BE2C (cell line): ENCODE measurements at regions not wholly inside any gene's neighbourhood (a gene's known extent, or its start where the extent isn't known, plus 50 kb on each side); places are given as distances from the start of the nearest gene placed in this dataset.

ENCODE experiments used
- DNase-seq: peaks from one replicate; pipeline ENCODE4 v3.0.0-alpha.2; 2020
- H3K27me3 ChIP-seq: fragments of 250-450 bp; sonication (Bioruptor Pico); 2 replicates; pipeline ENCODE4 v1.5.1; 2020; ENCODE audit warnings: mild to moderate bottlenecking
- H3K36me3 ChIP-seq: fragments of 250-450 bp; sonication (Bioruptor Pico); 2 replicates; pipeline ENCODE4 v1.5.1; 2020; ENCODE audit warnings: mild to moderate bottlenecking
- H3K4me1 ChIP-seq: fragments of 250-450 bp; sonication (Bioruptor Pico); 2 replicates; pipeline ENCODE4 v1.5.1; 2020
- H3K4me3 ChIP-seq: 2 replicates; pipeline ENCODE4 v1.5.1; 2011; ENCODE audit warnings: low read depth, low read length
- H3K9me3 ChIP-seq: fragments of 250-450 bp; sonication (Bioruptor Pico); 2 replicates; pipeline ENCODE4 v1.5.1; 2020
- TF ChIP-seq, protein P1 (sequence below): IDR thresholded peaks from 2 replicates; pipeline ENCODE4 v1.5.1; 2012; ENCODE audit warnings: mild to moderate bottlenecking, low read depth, low read length

DNA sequence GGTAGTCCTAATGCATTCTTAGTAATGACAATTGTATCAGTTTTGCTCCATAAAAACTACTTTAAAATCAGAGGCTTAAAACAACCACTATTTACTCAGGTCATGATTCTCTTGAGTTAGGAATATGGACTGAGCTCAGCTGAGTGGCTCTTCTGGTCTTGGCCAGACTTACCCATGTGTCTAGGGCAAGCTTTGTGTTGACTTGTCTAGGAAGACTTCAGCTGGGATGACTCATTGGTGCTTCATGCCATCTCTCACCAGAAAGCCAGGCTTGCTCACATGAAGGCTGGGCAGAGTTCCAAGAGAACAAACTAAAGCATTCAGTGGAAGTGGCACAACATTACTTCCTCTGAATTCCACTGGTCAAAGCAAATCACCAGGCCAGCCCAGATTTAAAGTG is 155.3 kb downstream of the DHX35 start:
- TF ChIP-seq, protein P1, sequence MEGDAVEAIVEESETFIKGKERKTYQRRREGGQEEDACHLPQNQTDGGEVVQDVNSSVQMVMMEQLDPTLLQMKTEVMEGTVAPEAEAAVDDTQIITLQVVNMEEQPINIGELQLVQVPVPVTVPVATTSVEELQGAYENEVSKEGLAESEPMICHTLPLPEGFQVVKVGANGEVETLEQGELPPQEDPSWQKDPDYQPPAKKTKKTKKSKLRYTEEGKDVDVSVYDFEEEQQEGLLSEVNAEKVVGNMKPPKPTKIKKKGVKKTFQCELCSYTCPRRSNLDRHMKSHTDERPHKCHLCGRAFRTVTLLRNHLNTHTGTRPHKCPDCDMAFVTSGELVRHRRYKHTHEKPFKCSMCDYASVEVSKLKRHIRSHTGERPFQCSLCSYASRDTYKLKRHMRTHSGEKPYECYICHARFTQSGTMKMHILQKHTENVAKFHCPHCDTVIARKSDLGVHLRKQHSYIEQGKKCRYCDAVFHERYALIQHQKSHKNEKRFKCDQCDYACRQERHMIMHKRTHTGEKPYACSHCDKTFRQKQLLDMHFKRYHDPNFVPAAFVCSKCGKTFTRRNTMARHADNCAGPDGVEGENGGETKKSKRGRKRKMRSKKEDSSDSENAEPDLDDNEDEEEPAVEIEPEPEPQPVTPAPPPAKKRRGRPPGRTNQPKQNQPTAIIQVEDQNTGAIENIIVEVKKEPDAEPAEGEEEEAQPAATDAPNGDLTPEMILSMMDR: no peak
- peak; percentile 30 for DNase-seq
- H3K27me3 ChIP-seq: no peaks in the 10 kb centered on the region
- no peak overlapping the region for H3K4me3 ChIP-seq
- no peaks in the 10 kb centered on the region for H3K9me3 ChIP-seq
- H3K36me3 ChIP-seq: no peaks in the 10 kb centered on the region
- no peaks in the 10 kb centered on the region; the same call in 1 of the 2 replicates for H3K4me1 ChIP-seq

DNA sequence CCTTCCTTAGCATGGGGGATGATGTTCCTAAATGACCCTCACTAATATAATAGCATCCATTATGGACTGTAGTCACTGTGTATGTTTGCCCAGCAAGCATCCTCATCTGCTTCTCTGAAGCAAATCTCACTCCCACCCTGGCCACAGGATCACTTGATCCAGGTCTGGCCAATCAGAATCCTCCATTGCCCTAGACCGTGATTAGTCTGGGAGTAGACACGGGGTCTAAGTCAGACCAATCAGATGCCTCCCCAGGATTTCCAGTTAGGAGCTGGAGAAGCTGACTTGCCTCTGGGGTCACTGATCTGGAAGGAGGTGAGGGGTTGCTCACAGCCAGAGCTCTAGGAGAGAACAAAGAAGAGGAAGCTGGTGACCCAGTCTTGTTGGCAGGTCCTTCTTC is 153.9 kb downstream of the DHX35 start:
- Histone ChIP-seq H3K4me3 (no peak overlapping the region), H3K9me3 (no peaks in the 10 kb centered on the region), H3K27me3 (peaks cover 2% of the 10 kb centered on the region), H3K4me1 (no peaks in the 10 kb centered on the region; the same call in 1 of the 2 replicates), H3K36me3 (no peaks in the 10 kb centered on the region)
- TF ChIP-seq, protein P1: no peak
- DNase-seq: no peak

DNA sequence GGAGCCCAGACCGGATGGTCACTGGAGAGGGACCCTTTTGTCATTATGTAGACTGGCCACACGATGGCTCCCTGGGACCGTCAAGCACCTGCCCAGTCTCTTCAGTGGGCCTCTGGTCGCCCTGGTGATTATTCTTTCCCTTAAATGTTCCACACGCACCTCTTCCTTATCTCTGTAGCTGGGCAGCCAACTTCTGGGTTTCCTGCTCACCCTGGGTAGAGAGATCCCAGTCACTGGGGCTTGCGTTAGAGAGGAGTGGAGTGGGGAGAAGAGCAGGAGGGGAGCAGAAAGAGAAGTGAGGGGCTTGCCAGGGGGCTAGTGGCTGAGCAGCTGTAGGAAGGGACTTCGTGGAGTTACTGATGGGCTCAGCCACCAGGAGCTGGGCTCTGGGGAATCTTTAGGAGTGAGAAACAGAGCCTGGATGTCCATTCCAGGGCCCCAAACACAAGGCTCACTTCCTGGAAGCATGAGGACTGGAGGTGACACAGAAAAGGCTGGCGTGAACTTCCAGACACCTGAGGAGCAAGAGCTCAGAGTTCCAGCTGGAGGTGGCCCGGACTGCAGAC is 150.1 kb downstream of the DHX35 start:
- peaks cover 9% of the 10 kb centered on the region for H3K27me3 ChIP-seq
- no peaks in the 10 kb centered on the region for H3K9me3 ChIP-seq
- no peaks in the 10 kb centered on the region; the same call in 1 of the 2 replicates for H3K4me1 ChIP-seq
- H3K36me3 ChIP-seq: no peaks in the 10 kb centered on the region
- no peak overlapping the region for H3K4me3 ChIP-seq
- peak; percentile 70 for DNase-seq
- TF ChIP-seq, protein P1: peak; percentile 85

DNA sequence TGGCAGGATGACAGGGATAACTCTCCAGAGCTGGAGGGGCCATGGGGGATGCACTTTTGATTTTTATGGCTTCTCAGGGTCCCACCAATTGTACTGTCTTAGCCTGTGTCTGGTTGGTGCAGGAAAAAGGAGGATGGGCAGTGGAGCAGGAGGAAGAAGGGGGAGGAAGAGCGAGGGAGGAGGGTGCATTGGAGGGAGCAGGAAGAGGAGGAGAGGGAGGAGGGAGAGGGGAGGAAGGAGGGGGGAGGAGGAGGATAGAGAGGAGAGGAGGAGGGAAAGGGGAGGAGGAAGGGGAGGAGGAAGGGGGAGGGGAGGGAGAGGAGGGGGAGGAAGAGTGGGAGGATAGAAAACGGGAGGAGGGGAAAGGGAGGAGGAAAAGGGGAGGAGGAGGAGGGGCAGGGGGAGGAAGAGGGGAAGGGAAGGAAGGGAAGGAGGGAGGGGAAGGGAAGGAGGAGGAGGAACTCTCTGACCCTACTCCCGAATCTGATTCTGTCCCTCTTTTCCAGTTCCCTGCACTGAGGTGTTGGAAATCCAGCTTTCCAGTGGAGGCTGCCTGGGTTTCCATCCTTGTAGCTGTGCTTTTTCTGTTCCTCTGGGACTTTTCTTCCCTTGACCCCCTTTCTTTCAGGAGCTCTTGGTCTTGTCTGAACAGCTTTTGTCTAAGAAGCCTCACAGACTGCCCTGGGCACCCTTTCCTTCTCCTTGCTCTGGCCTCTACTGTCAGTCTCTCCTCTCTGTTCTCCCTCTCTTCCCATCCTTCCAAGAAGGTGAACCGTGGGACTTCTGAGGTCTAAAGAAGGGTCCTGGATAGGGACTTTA is 149.4 kb downstream of the DHX35 start:
- TF ChIP-seq, protein P1: no peak
- H3K4me1 ChIP-seq: no peaks in the 10 kb centered on the region; the same call in 1 of the 2 replicates

DNA sequence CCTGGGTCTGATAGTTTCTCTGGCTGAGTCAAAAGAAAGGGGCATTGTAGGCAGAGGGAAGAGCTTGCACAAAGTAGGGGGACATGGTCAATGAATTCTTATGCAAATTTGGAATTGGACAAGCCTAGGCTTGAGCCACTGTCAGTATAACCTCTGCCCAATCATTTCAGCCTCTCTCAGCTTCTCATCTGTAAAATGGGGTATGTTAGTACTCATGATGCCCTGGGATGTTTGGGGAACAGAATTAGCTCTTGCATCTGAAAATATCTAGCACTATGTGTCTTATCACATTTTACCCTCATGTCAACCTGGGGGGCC is 148.6 kb downstream of the DHX35 start:
- TF ChIP-seq, protein P1: no peak
- Histone ChIP-seq H3K9me3 (no peaks in the 10 kb centered on the region), H3K4me1 (no peaks in the 10 kb centered on the region; the same call in 1 of the 2 replicates), H3K36me3 (no peaks in the 10 kb centered on the region), H3K27me3 (peaks cover 9% of the 10 kb centered on the region), H3K4me3 (no peak overlapping the region)
- DNase-seq: no peak

More for the DNA sequence above, 149.4 kb downstream of the DHX35 start:
- no peak overlapping the region for H3K4me3 ChIP-seq
- H3K9me3 ChIP-seq: no peaks in the 10 kb centered on the region
- H3K36me3 ChIP-seq: no peaks in the 10 kb centered on the region
- DNase-seq: no peak
- H3K27me3 ChIP-seq: peaks cover 9% of the 10 kb centered on the region
